MM.1S (cell line): ENCODE measurements at regions not wholly inside any gene's neighbourhood (a gene's known extent, or its start where the extent isn't known, plus 50 kb on each side); places are given as distances from the start of the nearest gene placed in this dataset.

ENCODE experiments used
- EZH2 ChIP-seq: fragments of 300-600 bp; sonication (generic); optimal IDR thresholded peaks from 2 replicates; pipeline ENCODE3; 2017; ENCODE audit warnings: low read depth, mild to moderate bottlenecking, antibody characterized with exemption, low read length, mixed read lengths
- TF ChIP-seq, protein P1 (sequence below): fragments of 300-600 bp; sonication (generic); IDR thresholded peaks from 2 replicates; pipeline ENCODE4 v1.5.1; 2016; ENCODE audit warnings: antibody characterized with exemption, low read length, mixed read lengths

DNA sequence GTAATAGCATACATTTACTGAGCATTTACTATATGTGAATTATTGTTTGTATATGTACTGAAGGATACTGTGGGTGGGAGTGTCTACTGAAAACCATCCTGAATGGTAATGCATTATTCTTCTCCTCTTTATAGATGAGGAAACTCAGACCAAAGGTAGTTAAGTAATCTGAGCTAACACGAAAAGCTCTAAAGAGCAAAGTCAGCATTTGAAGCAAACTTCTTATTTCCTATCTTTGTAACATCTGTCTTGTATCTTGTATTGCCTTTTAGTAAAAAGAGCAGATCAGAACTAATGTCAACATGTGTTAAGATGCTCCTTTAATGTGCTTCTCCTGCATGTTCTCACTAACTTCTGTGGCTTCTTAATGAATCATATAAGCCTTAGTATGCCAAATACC, 382.8 kb upstream of the NXPH2 start:
- TF ChIP-seq, protein P1, sequence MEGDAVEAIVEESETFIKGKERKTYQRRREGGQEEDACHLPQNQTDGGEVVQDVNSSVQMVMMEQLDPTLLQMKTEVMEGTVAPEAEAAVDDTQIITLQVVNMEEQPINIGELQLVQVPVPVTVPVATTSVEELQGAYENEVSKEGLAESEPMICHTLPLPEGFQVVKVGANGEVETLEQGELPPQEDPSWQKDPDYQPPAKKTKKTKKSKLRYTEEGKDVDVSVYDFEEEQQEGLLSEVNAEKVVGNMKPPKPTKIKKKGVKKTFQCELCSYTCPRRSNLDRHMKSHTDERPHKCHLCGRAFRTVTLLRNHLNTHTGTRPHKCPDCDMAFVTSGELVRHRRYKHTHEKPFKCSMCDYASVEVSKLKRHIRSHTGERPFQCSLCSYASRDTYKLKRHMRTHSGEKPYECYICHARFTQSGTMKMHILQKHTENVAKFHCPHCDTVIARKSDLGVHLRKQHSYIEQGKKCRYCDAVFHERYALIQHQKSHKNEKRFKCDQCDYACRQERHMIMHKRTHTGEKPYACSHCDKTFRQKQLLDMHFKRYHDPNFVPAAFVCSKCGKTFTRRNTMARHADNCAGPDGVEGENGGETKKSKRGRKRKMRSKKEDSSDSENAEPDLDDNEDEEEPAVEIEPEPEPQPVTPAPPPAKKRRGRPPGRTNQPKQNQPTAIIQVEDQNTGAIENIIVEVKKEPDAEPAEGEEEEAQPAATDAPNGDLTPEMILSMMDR: no peak
- no peak for TF ChIP-seq EZH2
